ENCODE measurements at regions not wholly inside any gene's neighbourhood (a gene's known extent, or its start where the extent isn't known, plus 50 kb on each side); places are given as distances from the start of the nearest gene placed in this dataset.

DNA sequence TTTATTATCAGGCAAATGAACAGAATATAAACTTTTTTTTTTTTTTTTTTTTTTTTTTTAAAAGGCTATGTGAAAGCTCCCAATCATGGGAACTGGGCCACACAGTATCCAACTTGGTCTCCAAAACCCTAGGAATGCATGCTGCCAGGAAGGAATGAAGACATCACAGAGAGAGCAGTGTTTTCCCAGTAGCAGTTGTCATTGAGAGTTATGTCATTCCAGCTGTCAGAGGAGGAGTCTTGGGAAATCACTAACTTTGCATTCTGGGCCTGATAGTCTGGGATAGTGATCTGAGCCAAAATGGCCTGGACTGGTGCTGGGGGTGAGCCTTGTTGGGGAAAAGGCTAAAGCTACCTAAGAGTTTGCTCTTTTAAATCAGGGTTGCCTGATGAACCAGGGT lies 231.3 kb upstream of the MAP3K7 start:
- DNase-seq (ENCODE audit: low spot score): no peak
- H3K9me3 ChIP-seq (ENCODE audit: low read depth, low read length, poor library complexity, severe bottlenecking): peaks cover 5% of the 10 kb centered on the region
- TF ChIP-seq EZH2 (IDR thresholded peaks at IDR 0.05; ENCODE audit: borderline replicate concordance, low read depth, low read length, poor library complexity, severe bottlenecking): no peak
- TF ChIP-seq, protein P1, sequence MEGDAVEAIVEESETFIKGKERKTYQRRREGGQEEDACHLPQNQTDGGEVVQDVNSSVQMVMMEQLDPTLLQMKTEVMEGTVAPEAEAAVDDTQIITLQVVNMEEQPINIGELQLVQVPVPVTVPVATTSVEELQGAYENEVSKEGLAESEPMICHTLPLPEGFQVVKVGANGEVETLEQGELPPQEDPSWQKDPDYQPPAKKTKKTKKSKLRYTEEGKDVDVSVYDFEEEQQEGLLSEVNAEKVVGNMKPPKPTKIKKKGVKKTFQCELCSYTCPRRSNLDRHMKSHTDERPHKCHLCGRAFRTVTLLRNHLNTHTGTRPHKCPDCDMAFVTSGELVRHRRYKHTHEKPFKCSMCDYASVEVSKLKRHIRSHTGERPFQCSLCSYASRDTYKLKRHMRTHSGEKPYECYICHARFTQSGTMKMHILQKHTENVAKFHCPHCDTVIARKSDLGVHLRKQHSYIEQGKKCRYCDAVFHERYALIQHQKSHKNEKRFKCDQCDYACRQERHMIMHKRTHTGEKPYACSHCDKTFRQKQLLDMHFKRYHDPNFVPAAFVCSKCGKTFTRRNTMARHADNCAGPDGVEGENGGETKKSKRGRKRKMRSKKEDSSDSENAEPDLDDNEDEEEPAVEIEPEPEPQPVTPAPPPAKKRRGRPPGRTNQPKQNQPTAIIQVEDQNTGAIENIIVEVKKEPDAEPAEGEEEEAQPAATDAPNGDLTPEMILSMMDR (conservative IDR thresholded peaks at IDR 0.05; ENCODE audit: low read depth, low read length): no peak
- no TSS peak for BruUV-seq (replicated peaks)
- intact Hi-C loops (cut with micrococcal nuclease; ENCODE audit: unreplicated experiment): no loop called here
- ChIA-PET POLR2A (ENCODE audit: low non-redundant PET) (interaction anchor here (0.7 kb wide), 1 partner anchor 31 kb away, joined by 6 read pairs; no protein-coding TSS in a partner anchor), CTCF (no interaction called here)
- no peaks in the 10 kb centered on the region for H3K4me1 ChIP-seq (ENCODE audit: insufficient read depth, low read length, poor library complexity, severe bottlenecking)
- no peaks in the 10 kb centered on the region for H3K36me3 ChIP-seq (ENCODE audit: insufficient read depth, low read length, poor library complexity, severe bottlenecking)
- no peak overlapping the region for H3K4me3 ChIP-seq (ENCODE audit: low read depth, low read length, poor library complexity, severe bottlenecking)
- H3K27me3 ChIP-seq (replicated peaks; ENCODE audit: insufficient read depth, low read depth, low read length, poor library complexity): peaks cover 6% of the 10 kb centered on the region
- no peak overlapping the region for H3K27ac ChIP-seq (ENCODE audit: low read depth, low read length, poor library complexity, severe bottlenecking)

DNA sequence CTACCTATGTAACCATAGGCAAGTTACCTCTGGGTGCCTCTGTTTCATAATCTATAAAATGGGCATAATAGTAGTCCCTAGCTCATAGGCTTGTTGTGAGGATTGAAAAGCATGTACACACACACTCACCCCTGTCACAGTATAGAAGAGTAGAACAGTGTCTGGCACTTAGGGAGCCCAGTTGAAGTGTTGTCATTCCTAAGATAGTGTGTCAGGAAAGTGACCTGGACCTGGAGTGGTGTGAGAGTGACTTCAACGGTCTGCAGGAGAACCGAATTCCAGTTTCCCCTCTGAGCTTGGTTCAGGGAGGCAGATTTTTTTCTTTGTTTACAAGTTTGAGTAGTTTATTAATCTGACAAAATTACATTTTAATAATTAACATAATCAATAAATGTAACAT lies 229.9 kb upstream of the MAP3K7 start:
- no peak overlapping the region for H3K27ac ChIP-seq (ENCODE audit: low read depth, low read length, poor library complexity, severe bottlenecking)
- ChIA-PET CTCF (no interaction called here), POLR2A (ENCODE audit: low non-redundant PET) (no interaction called here)
- H3K27me3 ChIP-seq (replicated peaks; ENCODE audit: insufficient read depth, low read depth, low read length, poor library complexity): peaks cover 6% of the 10 kb centered on the region
- H3K4me3 ChIP-seq (ENCODE audit: low read depth, low read length, poor library complexity, severe bottlenecking): no peak overlapping the region
- DNase-seq (ENCODE audit: low spot score): no peak
- BruUV-seq (replicated peaks): no TSS peak
- H3K4me1 ChIP-seq (ENCODE audit: insufficient read depth, low read length, poor library complexity, severe bottlenecking): no peaks in the 10 kb centered on the region
- H3K9me3 ChIP-seq (ENCODE audit: low read depth, low read length, poor library complexity, severe bottlenecking): peaks cover 5% of the 10 kb centered on the region
- no peaks in the 10 kb centered on the region for H3K36me3 ChIP-seq (ENCODE audit: insufficient read depth, low read length, poor library complexity, severe bottlenecking)
- intact Hi-C loops (cut with micrococcal nuclease; ENCODE audit: unreplicated experiment): no loop called here
- no peak for TF ChIP-seq EZH2 (IDR thresholded peaks at IDR 0.05; ENCODE audit: borderline replicate concordance, low read depth, low read length, poor library complexity, severe bottlenecking)
- TF ChIP-seq, protein P1 (conservative IDR thresholded peaks at IDR 0.05; ENCODE audit: low read depth, low read length): no peak

DNA sequence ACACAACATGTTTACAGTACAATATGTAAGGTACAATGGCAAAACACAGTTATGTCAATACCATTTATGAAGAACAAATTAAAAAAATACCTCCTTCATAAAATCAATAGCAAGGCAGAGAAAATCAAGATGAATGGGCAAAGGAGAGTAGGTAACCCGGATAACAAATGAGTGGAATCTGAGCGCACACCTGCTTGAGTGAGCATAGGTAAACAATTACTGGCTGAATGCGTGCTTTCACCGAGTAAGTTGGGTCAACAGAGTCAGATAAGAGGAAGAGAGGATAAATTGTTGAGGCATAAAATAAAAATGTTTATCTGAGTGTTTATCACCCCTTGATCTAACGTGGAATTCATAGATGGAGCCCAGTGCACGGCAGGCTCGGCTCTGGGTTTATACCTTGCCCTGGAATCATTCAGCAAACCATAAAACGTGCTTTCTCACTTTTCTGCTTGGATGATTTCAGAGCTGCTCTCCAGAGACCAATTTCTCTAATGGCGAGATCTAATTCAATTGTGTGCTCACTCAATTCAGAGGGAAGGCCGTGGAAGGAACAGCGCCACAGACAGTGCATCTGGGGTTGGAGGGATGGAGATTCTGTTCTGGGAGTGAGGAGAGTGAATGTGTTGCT lies 224.8 kb upstream of the MAP3K7 start:
- no peak for TF ChIP-seq EZH2 (IDR thresholded peaks at IDR 0.05; ENCODE audit: borderline replicate concordance, low read depth, low read length, poor library complexity, severe bottlenecking)
- TF ChIP-seq, protein P1 (conservative IDR thresholded peaks at IDR 0.05; ENCODE audit: low read depth, low read length): no peak
- Histone ChIP-seq H3K9me3 (ENCODE audit: low read depth, low read length, poor library complexity, severe bottlenecking) (peaks cover 5% of the 10 kb centered on the region), H3K36me3 (ENCODE audit: insufficient read depth, low read length, poor library complexity, severe bottlenecking) (no peaks in the 10 kb centered on the region), H3K27ac (ENCODE audit: low read depth, low read length, poor library complexity, severe bottlenecking) (no peak overlapping the region), H3K4me3 (ENCODE audit: low read depth, low read length, poor library complexity, severe bottlenecking) (no peak overlapping the region), H3K27me3 (replicated peaks; ENCODE audit: insufficient read depth, low read depth, low read length, poor library complexity) (no peaks in the 10 kb centered on the region), H3K4me1 (ENCODE audit: insufficient read depth, low read length, poor library complexity, severe bottlenecking) (no peaks in the 10 kb centered on the region)
- no peak for DNase-seq (ENCODE audit: low spot score)
- intact Hi-C loops (cut with micrococcal nuclease; ENCODE audit: unreplicated experiment): no loop called here
- ChIA-PET POLR2A (ENCODE audit: low non-redundant PET) (no interaction called here), CTCF (no interaction called here)
- BruUV-seq (replicated peaks): no TSS peak

All from A673 (cell line).